NB4 (cell line): ENCODE measurements at regions not wholly inside any gene's neighbourhood (a gene's known extent, or its start where the extent isn't known, plus 50 kb on each side); places are given as distances from the start of the nearest gene placed in this dataset.
"Not testable (repeated sequence)": the region's sequence is repeated elsewhere in the genome, so short reads cannot be mapped to it uniquely, and the experiment has no call there.

ENCODE experiments used
- MYC ChIP-seq: IDR thresholded peaks from 2 replicates; pipeline ENCODE4 v1.6.1; 2011; ENCODE audit warnings: low read depth, low read length
- POLR2A ChIP-seq: IDR thresholded peaks from 2 replicates; pipeline ENCODE4 v1.6.1; 2011; ENCODE audit warnings: mild to moderate bottlenecking; ENCODE audit not compliant: insufficient read length; ENCODE audit errors: extremely low read depth
- TF ChIP-seq, protein P1 (sequence below): IDR thresholded peaks from 2 replicates; pipeline ENCODE4 v1.6.1; 2011; ENCODE audit warnings: low read depth, low read length
- TF ChIP-seq, protein P2 (sequence below): IDR thresholded peaks from one replicate; pipeline ENCODE4 v1.5.1; 2012; ENCODE audit warnings: low read depth, low read length

DNA sequence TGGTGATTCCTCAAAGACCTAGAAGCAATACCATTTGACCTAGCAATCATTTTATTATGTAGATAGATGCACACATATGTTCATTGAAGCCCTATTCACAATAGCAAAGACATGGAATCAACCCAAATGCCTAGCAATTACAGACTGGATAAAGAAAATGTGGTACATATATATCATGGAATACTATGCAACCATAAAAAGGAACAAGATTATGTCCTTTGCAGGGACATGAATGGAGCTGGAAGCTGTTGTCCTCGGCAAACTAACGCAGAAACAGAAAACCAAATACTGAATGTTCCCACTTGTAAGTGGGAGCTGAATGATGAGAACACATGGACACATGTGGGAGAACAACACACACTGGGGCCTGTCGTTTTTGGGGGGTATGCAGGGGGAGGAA lies 269.8 kb downstream of the CGGBP1 start:
- TF ChIP-seq, protein P1, sequence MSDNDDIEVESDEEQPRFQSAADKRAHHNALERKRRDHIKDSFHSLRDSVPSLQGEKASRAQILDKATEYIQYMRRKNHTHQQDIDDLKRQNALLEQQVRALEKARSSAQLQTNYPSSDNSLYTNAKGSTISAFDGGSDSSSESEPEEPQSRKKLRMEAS = not testable (repeated sequence)
- TF ChIP-seq, protein P2, sequence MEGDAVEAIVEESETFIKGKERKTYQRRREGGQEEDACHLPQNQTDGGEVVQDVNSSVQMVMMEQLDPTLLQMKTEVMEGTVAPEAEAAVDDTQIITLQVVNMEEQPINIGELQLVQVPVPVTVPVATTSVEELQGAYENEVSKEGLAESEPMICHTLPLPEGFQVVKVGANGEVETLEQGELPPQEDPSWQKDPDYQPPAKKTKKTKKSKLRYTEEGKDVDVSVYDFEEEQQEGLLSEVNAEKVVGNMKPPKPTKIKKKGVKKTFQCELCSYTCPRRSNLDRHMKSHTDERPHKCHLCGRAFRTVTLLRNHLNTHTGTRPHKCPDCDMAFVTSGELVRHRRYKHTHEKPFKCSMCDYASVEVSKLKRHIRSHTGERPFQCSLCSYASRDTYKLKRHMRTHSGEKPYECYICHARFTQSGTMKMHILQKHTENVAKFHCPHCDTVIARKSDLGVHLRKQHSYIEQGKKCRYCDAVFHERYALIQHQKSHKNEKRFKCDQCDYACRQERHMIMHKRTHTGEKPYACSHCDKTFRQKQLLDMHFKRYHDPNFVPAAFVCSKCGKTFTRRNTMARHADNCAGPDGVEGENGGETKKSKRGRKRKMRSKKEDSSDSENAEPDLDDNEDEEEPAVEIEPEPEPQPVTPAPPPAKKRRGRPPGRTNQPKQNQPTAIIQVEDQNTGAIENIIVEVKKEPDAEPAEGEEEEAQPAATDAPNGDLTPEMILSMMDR = not testable (repeated sequence)
- TF ChIP-seq POLR2A, MYC: not testable (repeated sequence)
